ENCODE measurements at regions not wholly inside any gene's neighbourhood (a gene's known extent, or its start where the extent isn't known, plus 50 kb on each side); places are given as distances from the start of the nearest gene placed in this dataset.

DNA sequence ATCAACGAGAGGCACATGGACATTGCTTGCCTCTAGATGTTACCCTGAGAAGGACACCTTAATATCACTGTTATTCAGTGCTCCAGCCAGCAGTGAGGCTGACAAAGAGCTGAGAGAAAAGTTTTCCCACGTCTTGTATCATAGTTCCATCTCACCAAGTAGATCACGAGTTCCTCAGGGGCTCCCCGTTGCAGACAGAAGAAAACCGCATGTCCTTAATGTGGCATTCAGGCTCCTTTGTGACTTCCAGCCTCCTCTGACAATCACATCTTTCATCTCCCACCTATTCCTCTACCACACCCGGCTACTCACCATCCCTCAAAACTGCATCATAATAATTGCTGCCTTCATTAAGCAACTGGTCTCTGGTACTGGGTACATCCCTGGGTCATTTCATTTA is 75.3 kb downstream of the DMRTA2 start:
- Histone ChIP-seq H3K4me3 (replicated peaks in 1 of 3; ENCODE audit: insufficient read depth in 1 of 3, low read depth in 2 of 3, low read length in 3 of 3) (no peak overlapping the region), H3K9ac (ENCODE audit: insufficient read depth, low read depth, low read length) (no peak overlapping the region), H3K36me3 (replicated peaks in 1 of 2; ENCODE audit: control insufficient read depth in 1 of 2, insufficient read depth in 2 of 2, low read length in 2 of 2) (no peaks in the 10 kb centered on the region), H2AFZ (ENCODE audit: low read length) (no peak overlapping the region), H3K79me2 (ENCODE audit: insufficient read depth, low read length) (no peaks in the 10 kb centered on the region), H3K27me3 (ENCODE audit: control insufficient read depth in 1 of 2, insufficient read depth in 2 of 2, low read length in 2 of 2) (peaks cover 2 to 15% of the 10 kb centered on the region in 2 experiments; a peak in 2 of 5 replicates), H3K4me1 (ENCODE audit: insufficient read depth, low read length) (no peaks in the 10 kb centered on the region), H4K20me1 (ENCODE audit: insufficient read depth, low read length) (no peaks in the 10 kb centered on the region), H3K9me3 (ENCODE audit: low read length) (no peaks in the 10 kb centered on the region), H3K4me2 (ENCODE audit: low read depth, low read length) (no peak overlapping the region), H3K27ac (ENCODE audit: extremely low read length, insufficient read depth, low read length) (no peak overlapping the region)
- intact Hi-C loops (cut with micrococcal nuclease; ENCODE audit: unreplicated experiment), result no loop called here
- ATAC-seq, result no peak
- in situ Hi-C loops (cut with HindIII; ENCODE audit: extremely low pct_ligation_motif_present, low pct_unique_long_range_greater_than_20kb), result loop anchor here (10.0 to 25.0 kb wide), 3 partner anchors 1436 to 1786 kb away; no protein-coding TSS in a partner anchor
- no peak for FAIRE-seq
- CTCF ChIA-PET (ENCODE audit: low intra/inter-chr PET ratio, low total read pairs), result no interaction called here
- WGBS (ENCODE audit: low lambda C conversion rate), result 7% methylated on average over 4 of the region's 6 CpGs
- no peak for DNase-seq (ENCODE audit: low spot score)
- TF ChIP-seq SP1 (IDR thresholded peaks at IDR 0.05), result no peak
- no peak for TF ChIP-seq SP1 (CRISPR knock-in tag; IDR thresholded peaks at IDR 0.05)
- TF ChIP-seq CHCHD3 (CRISPR knock-in tag; IDR thresholded peaks at IDR 0.05), result no peak
- no peak for TF ChIP-seq ZNF205 (CRISPR knock-in tag; IDR thresholded peaks at IDR 0.05)
- no peak for TF ChIP-seq IRF2 (CRISPR knock-in tag; IDR thresholded peaks at IDR 0.05)
- TF ChIP-seq ZBTB4 (CRISPR knock-in tag; IDR thresholded peaks at IDR 0.05; ENCODE audit: borderline replicate concordance), result no peak
- TF ChIP-seq ZNF414 (CRISPR knock-in tag; IDR thresholded peaks at IDR 0.05), result no peak
- TF ChIP-seq MAFG (CRISPR knock-in tag; IDR thresholded peaks at IDR 0.05), result no peak
- no peak for TF ChIP-seq CAMTA2 (CRISPR knock-in tag; IDR thresholded peaks at IDR 0.05; ENCODE audit: borderline replicate concordance)
- TF ChIP-seq MAFK (conservative IDR thresholded peaks at IDR 0.05 in 1 of 2, IDR thresholded peaks at IDR 0.05 in 1 of 2; ENCODE audit: low read length in 2 of 2), result no peak
- TF ChIP-seq, protein P1, sequence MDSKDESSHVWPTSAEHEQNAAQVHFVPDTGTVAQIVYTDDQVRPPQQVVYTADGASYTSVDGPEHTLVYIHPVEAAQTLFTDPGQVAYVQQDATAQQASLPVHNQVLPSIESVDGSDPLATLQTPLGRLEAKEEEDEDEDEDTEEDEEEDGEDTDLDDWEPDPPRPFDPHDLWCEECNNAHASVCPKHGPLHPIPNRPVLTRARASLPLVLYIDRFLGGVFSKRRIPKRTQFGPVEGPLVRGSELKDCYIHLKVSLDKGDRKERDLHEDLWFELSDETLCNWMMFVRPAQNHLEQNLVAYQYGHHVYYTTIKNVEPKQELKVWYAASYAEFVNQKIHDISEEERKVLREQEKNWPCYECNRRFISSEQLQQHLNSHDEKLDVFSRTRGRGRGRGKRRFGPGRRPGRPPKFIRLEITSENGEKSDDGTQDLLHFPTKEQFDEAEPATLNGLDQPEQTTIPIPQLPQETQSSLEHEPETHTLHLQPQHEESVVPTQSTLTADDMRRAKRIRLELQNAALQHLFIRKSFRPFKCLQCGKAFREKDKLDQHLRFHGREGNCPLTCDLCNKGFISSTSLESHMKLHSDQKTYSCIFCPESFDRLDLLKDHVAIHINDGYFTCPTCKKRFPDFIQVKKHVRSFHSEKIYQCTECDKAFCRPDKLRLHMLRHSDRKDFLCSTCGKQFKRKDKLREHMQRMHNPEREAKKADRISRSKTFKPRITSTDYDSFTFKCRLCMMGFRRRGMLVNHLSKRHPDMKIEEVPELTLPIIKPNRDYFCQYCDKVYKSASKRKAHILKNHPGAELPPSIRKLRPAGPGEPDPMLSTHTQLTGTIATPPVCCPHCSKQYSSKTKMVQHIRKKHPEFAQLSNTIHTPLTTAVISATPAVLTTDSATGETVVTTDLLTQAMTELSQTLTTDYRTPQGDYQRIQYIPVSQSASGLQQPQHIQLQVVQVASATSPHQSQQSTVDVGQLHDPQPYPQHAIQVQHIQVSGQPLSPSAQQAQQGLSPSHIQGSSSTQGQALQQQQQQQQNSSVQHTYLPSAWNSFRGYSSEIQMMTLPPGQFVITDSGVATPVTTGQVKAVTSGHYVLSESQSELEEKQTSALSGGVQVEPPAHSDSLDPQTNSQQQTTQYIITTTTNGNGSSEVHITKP (CRISPR knock-in tag; IDR thresholded peaks at IDR 0.05; ENCODE audit: low read depth), result no peak
- POLR2A ChIA-PET, result no interaction called here
- BruUV-seq (replicated peaks), result no TSS peak
